ENCODE measurements at regions not wholly inside any gene's neighbourhood (a gene's known extent, or its start where the extent isn't known, plus 50 kb on each side); places are given as distances from the start of the nearest gene placed in this dataset.
A peak's percentile ranks its signal among the peaks of the same experiment; 100 is the strongest.

DNA sequence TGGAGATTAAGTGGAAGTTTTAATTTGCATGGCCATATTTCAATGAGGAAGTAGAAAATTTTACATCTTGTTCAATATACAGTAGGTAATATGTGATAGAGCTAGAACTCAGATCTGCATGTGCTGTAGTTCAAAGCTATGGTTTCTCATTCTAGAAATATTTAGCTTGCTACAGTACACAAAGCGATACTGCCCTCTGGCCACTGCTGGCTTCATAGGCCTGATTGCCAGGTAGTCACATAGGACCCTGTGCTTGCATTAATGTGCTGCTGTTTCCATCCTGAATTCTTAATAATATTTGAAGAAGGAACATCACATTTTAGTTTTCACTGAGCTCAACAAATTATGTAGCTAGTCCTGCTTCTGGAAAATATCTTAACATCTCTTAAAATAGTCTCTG lies 87.0 kb downstream of the PLSCR2 start:
- Histone ChIP-seq H3K56ac (replicated peaks; ENCODE audit: insufficient read length, low read depth, low read length) (no peak overlapping the region), H3K18ac (ENCODE audit: extremely low read depth, low read length) (no peak overlapping the region), H3K27me3 (replicated peaks in 1 of 4; ENCODE audit: control insufficient read depth in 3 of 4, extremely low read depth in 1 of 4, insufficient read depth in 3 of 4, low read length in 3 of 4) (no peaks in the 10 kb centered on the region), H2BK15ac (ENCODE audit: low read length) (no peak overlapping the region), H2BK5ac (ENCODE audit: low read depth, low read length) (no peak overlapping the region), H3K9me3 (ENCODE audit: insufficient read depth in 2 of 2, low read depth in 1 of 2, low read length in 1 of 2) (no peaks in the 10 kb centered on the region), H3K23me2 (ENCODE audit: low read depth, low read length) (no peaks in the 10 kb centered on the region), H3K4me1 (replicated peaks in 1 of 4; ENCODE audit: control insufficient read depth in 3 of 4, insufficient read depth in 4 of 4, low read length in 3 of 4) (no peaks in the 10 kb centered on the region), H2BK120ac (replicated peaks; ENCODE audit: low read depth, low read length) (no peak overlapping the region), H3K27ac (ENCODE audit: low read depth, low read length) (no peak overlapping the region), H4K8ac (ENCODE audit: extremely low read depth, insufficient read depth, low read length) (no peak overlapping the region), H3K79me1 (ENCODE audit: low read depth, low read length) (no peaks in the 10 kb centered on the region), H3K4me2 (ENCODE audit: insufficient read depth in 1 of 2, low read depth in 2 of 2, low read length in 2 of 2) (no peak overlapping the region), H4K20me1 (replicated peaks in 1 of 2; ENCODE audit: control insufficient read depth in 1 of 2, insufficient read depth in 2 of 2, low read length in 2 of 2) (no peaks in the 10 kb centered on the region), H3K23ac (ENCODE audit: insufficient read length) (no peak overlapping the region), H3K36me3 (ENCODE audit: control insufficient read depth in 2 of 4, insufficient read depth in 4 of 4, low read length in 3 of 4) (no peaks in the 10 kb centered on the region; a peak in 1 of 8 replicates), H3K14ac (ENCODE audit: insufficient read length) (no peak overlapping the region), H2BK20ac (ENCODE audit: low read length) (no peak overlapping the region), H3K79me2 (ENCODE audit: control insufficient read depth in 1 of 2, insufficient read depth in 2 of 2, low read length in 2 of 2) (no peaks in the 10 kb centered on the region), H2AFZ (ENCODE audit: low read length) (no peak overlapping the region), H2AK5ac (ENCODE audit: low read depth, low read length) (no peak overlapping the region), H3K4me3 (ENCODE audit: extremely low read depth in 1 of 4, insufficient read depth in 2 of 4, low read depth in 3 of 4, low read length in 4 of 4) (no peak overlapping the region), H3K4ac (replicated peaks; ENCODE audit: insufficient read length, low read depth, low read length) (no peak overlapping the region), H3K9ac (replicated peaks in 1 of 4; ENCODE audit: extremely low read depth in 1 of 4, low read depth in 3 of 4, low read length in 3 of 4) (no peak overlapping the region), H4K5ac (ENCODE audit: insufficient read length, low read depth, low read length) (no peak overlapping the region), H4K91ac (replicated peaks; ENCODE audit: insufficient read length, low read length) (no peak overlapping the region), H2BK12ac (ENCODE audit: low read depth, low read length) (no peak overlapping the region)
- DNase-seq (ENCODE audit: low read depth in 1 of 2, low spot score in 2 of 2) (no peak), FAIRE-seq (no peak)
- TF ChIP-seq SP4 (IDR thresholded peaks at IDR 0.05; ENCODE audit: low read length) = no peak
- TF ChIP-seq, protein P1, sequence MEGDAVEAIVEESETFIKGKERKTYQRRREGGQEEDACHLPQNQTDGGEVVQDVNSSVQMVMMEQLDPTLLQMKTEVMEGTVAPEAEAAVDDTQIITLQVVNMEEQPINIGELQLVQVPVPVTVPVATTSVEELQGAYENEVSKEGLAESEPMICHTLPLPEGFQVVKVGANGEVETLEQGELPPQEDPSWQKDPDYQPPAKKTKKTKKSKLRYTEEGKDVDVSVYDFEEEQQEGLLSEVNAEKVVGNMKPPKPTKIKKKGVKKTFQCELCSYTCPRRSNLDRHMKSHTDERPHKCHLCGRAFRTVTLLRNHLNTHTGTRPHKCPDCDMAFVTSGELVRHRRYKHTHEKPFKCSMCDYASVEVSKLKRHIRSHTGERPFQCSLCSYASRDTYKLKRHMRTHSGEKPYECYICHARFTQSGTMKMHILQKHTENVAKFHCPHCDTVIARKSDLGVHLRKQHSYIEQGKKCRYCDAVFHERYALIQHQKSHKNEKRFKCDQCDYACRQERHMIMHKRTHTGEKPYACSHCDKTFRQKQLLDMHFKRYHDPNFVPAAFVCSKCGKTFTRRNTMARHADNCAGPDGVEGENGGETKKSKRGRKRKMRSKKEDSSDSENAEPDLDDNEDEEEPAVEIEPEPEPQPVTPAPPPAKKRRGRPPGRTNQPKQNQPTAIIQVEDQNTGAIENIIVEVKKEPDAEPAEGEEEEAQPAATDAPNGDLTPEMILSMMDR (IDR thresholded peaks at IDR 0.05; ENCODE audit: control extremely low read depth in 1 of 3, insufficient read depth in 1 of 3, low read depth in 1 of 3, low read length in 3 of 3) = peak; percentile 40 to 52 (median 47)
- TF ChIP-seq RAD21 (IDR thresholded peaks at IDR 0.05 in 1 of 2, conservative IDR thresholded peaks at IDR 0.05 in 1 of 2; ENCODE audit: low read depth in 2 of 2, low read length in 2 of 2) = peak; percentile 71 to 77
- CTCF ChIA-PET (ENCODE audit: partially characterized antibody) = interaction anchor here (0.6 to 2.9 kb wide), 15 partner anchors 9 to 1112 kb away, joined by 3 to 29 read pairs (median 3); no protein-coding TSS in a partner anchor
- 78% methylated on average over 1 of the region's 1 CpG; no CpG with 5 or more reads in 1 of the 2 experiments for whole genome bisulfite sequencing, 2 experiments (ENCODE audit: extremely low coverage in 1 of 2, insufficient coverage in 1 of 2, insufficient read length in 1 of 2, insufficient replicate concordance in 2 of 2, low coverage in 1 of 2, low lambda C conversion rate in 2 of 2, missing lambda C conversion rate in 1 of 2)
- POLR2A ChIA-PET (ENCODE audit: partially characterized antibody) = no interaction called here
